Natural killer cell (primary cell): ENCODE measurements at regions not wholly inside any gene's neighbourhood (a gene's known extent, or its start where the extent isn't known, plus 50 kb on each side); places are given as distances from the start of the nearest gene placed in this dataset.
"Not testable (repeated sequence)": the region's sequence is repeated elsewhere in the genome, so short reads cannot be mapped to it uniquely, and the experiment has no call there.

Experiments used
- ATAC-seq, 3 donors: fragments of 150-1000 bp in 2 of 3; fragments of 200-7000 bp in 1 of 3; cut with Tn5 transposase; 1 replicate in 1 of 3; 2 replicates in 2 of 3; pipeline ENCODE4 v1.10.0; 2021; ENCODE audit warnings: mild to moderate bottlenecking in 2 of 3, moderate library complexity in 2 of 3
- DNase-seq, 2 donors: peaks; one replicate each; pipeline versions ENCODE4 v3.0.0 to v3.0.0-alpha.2; 2013 to 2021; ENCODE audit warnings: mixed read lengths in 1 of 2
- H3K27ac ChIP-seq: one replicate; pipeline ENCODE4 v1.5.1; 2013; ENCODE audit warnings: mild to moderate bottlenecking, low read length
- H3K27me3 ChIP-seq: one replicate; pipeline ENCODE4 v1.6.1; 2013; ENCODE audit warnings: low read length; ENCODE audit not compliant: control insufficient read depth, insufficient read depth
- H3K36me3 ChIP-seq: one replicate; pipeline ENCODE4 v1.6.1; 2013; ENCODE audit warnings: low read length; ENCODE audit not compliant: control insufficient read depth, insufficient read depth
- H3K4me1 ChIP-seq: one replicate; pipeline ENCODE4 v1.6.1; 2013; ENCODE audit warnings: low read length; ENCODE audit not compliant: control insufficient read depth, insufficient read depth
- H3K4me3 ChIP-seq: one replicate; pipeline ENCODE4 v1.5.1; 2013; ENCODE audit warnings: low read length
- H3K9me3 ChIP-seq: one replicate; pipeline ENCODE4 v1.6.1; 2013; ENCODE audit warnings: low read length; ENCODE audit not compliant: control insufficient read depth, insufficient read depth
- H3K27ac Mint-ChIP-seq, 2 donors: one replicate each; pipeline ENCODE4 v1.8.0; 2022; ENCODE audit warnings: mild to moderate bottlenecking in 2 of 2, mixed read lengths in 2 of 2, moderate library complexity in 1 of 2
- H3K27me3 Mint-ChIP-seq, 2 donors: one replicate each; pipeline ENCODE4 v1.8.0; 2022; ENCODE audit warnings: low read depth in 2 of 2, mixed read lengths in 2 of 2
- H3K36me3 Mint-ChIP-seq: one replicate; pipeline ENCODE4 v1.8.0; 2022; ENCODE audit warnings: mixed read lengths
- H3K4me1 Mint-ChIP-seq, 2 donors: one replicate each; pipeline ENCODE4 v1.8.0; 2022; ENCODE audit warnings: mixed read lengths in 2 of 2
- H3K4me3 Mint-ChIP-seq: one replicate; pipeline ENCODE4 v1.8.0; 2022; ENCODE audit warnings: mild to moderate bottlenecking, moderate library complexity, mixed read lengths
- H3K9me3 Mint-ChIP-seq, 2 donors: one replicate each; pipeline ENCODE4 v1.8.0; 2022; ENCODE audit warnings: mixed read lengths in 2 of 2
- WGBS: methylation state at CpG from one replicate; pipeline ENCODE4 v1.1.7; 2013; ENCODE audit warnings: missing lambda C conversion rate; ENCODE audit not compliant: insufficient coverage; 5-methylcytosine and 5-hydroxymethylcytosine counted together
- intact Hi-C: fragments of 100-400 bp; cut with micrococcal nuclease; formaldehyde crosslinking; loops from one replicate; pipeline ENCODE4 v1.14.2; 2022
- TF ChIP-seq, protein P1 (sequence below): fragments of 200-600 bp; IDR thresholded peaks from one replicate; pipeline ENCODE4 v1.8.0; 2022; ENCODE audit warnings: antibody characterized with exemption

DNA sequence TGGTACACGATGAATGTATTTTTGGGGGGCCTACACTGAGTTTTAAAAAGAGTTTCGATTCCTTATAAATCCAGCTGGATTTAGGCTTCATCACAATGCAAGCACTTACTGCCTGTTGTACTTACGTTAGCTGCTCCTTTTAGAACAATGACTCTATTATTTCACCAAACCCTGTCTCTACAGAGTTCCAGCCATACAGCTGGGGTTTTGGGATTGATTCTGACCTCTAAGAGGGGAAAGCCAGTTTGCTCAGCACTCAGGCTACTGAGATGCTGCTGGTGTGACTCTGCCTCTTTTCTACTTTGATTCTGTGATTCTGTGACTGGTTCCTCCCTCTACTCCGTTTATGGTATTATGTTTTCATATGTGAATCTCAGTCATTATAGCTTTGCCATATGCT lies 329.7 kb downstream of the ABCC12 start:
- Histone ChIP-seq H3K4me1 (no peaks in the 10 kb centered on the region), H3K4me3 (no peak overlapping the region), H3K27me3 (no peaks in the 10 kb centered on the region), H3K36me3 (no peaks in the 10 kb centered on the region), H3K27ac (no peak overlapping the region), H3K9me3 (no peaks in the 10 kb centered on the region)
- Mint-ChIP-seq H3K27ac (no peak overlapping the region), H3K9me3 (peaks cover 2 to 7% of the 10 kb centered on the region in 2 donors), H3K4me3 (no peak overlapping the region), H3K27me3 (no peaks in the 10 kb centered on the region), H3K4me1 (no peaks in the 10 kb centered on the region), H3K36me3 (no peaks in the 10 kb centered on the region)
- no peak for ATAC-seq
- intact Hi-C loops, result no loop called here
- WGBS, result 77% methylated on average over 3 of the region's 4 CpGs
- DNase-seq, result no peak
- TF ChIP-seq, protein P1, sequence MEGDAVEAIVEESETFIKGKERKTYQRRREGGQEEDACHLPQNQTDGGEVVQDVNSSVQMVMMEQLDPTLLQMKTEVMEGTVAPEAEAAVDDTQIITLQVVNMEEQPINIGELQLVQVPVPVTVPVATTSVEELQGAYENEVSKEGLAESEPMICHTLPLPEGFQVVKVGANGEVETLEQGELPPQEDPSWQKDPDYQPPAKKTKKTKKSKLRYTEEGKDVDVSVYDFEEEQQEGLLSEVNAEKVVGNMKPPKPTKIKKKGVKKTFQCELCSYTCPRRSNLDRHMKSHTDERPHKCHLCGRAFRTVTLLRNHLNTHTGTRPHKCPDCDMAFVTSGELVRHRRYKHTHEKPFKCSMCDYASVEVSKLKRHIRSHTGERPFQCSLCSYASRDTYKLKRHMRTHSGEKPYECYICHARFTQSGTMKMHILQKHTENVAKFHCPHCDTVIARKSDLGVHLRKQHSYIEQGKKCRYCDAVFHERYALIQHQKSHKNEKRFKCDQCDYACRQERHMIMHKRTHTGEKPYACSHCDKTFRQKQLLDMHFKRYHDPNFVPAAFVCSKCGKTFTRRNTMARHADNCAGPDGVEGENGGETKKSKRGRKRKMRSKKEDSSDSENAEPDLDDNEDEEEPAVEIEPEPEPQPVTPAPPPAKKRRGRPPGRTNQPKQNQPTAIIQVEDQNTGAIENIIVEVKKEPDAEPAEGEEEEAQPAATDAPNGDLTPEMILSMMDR, result no peak

DNA sequence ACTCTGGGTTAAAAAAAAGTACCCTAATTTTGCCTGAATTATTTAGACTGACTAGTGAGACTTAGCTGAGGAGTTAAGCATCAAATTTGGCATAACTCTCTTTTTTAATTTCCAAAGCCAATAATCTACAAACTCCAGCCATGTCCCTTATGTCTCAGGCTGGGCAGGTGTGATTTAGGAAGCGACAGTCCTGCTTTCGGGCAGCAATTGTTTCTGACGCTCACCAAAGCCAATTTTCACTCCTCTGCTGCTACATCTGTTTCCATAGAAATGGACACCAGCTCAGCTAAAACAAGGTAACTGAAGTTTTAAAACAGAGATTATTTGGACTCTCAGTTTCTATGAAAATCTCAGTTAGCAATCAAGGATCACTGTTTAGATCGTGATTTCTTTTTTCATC lies 338.7 kb downstream of the ABCC12 start:
- Mint-ChIP-seq H3K27ac (no peak overlapping the region), H3K4me3 (no peak overlapping the region), H3K4me1 (no peaks in the 10 kb centered on the region), H3K27me3 (no peaks in the 10 kb centered on the region), H3K36me3 (no peaks in the 10 kb centered on the region), H3K9me3 (peaks cover 0 to 11% of the 10 kb centered on the region in 2 donors)
- intact Hi-C loops, result no loop called here
- H3K4me1 ChIP-seq, result no peaks in the 10 kb centered on the region
- no peak overlapping the region for H3K4me3 ChIP-seq
- no peaks in the 10 kb centered on the region for H3K27me3 ChIP-seq
- H3K36me3 ChIP-seq, result no peaks in the 10 kb centered on the region
- TF ChIP-seq, protein P1, result no peak
- no peak for DNase-seq
- WGBS, result 95% methylated on average over 4 of the region's 4 CpGs
- no peak overlapping the region for H3K27ac ChIP-seq
- no peaks in the 10 kb centered on the region for H3K9me3 ChIP-seq
- no peak for ATAC-seq

DNA sequence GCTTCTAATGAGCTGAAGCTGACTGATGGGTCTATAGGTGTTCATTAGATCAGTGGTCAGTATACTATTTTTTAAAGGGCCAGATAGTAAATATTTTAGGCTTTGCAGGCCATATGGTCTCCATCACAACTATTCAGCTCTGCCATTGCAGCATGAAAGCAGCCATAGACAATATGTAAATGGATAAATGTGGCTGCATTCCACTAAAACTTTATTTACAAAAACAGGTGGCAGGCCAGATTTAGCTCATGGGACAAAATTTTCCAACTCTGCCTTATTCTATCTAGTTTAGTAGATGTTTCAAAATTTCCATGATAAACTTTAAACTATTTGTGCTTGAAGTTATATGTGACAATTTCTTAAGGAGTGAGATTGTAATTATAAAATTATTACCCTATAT lies 339.3 kb downstream of the ABCC12 start:
- Mint-ChIP-seq H3K4me1 (no peaks in the 10 kb centered on the region), H3K9me3 (peaks cover 0 to 11% of the 10 kb centered on the region in 2 donors), H3K4me3 (no peak overlapping the region), H3K27ac (no peak overlapping the region), H3K36me3 (no peaks in the 10 kb centered on the region), H3K27me3 (no peaks in the 10 kb centered on the region)
- Histone ChIP-seq H3K27me3 (no peaks in the 10 kb centered on the region), H3K27ac (no peak overlapping the region), H3K4me3 (no peak overlapping the region), H3K36me3 (no peaks in the 10 kb centered on the region), H3K4me1 (no peaks in the 10 kb centered on the region), H3K9me3 (no peaks in the 10 kb centered on the region)
- DNase-seq (no peak), ATAC-seq (no peak)
- TF ChIP-seq, protein P1, result no peak
- intact Hi-C loops, result no loop called here

DNA sequence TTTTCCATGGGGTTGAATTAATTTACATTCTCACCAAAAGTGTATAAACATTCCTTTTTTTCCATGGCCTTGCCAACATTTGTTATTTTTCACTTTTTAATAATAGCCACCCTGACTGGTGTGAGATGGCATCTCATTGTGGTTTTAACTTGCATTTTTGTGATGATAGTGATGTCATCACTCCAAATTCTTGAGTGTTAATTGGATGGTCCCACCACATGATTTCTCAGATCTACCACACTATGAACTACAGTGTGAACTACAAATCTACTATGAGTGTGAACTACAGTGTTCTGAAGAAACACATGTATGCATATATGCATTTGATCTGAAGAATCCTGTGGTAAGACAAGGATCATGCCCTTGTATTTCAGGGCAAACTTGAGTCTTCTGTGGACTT lies 340.1 kb downstream of the ABCC12 start:
- H3K9me3 ChIP-seq, result no peaks in the 10 kb centered on the region
- Mint-ChIP-seq H3K4me3 (no peak overlapping the region), H3K27ac (no peak overlapping the region), H3K4me1 (no peaks in the 10 kb centered on the region), H3K9me3 (peaks cover 2 to 13% of the 10 kb centered on the region in 2 donors), H3K36me3 (no peaks in the 10 kb centered on the region), H3K27me3 (no peaks in the 10 kb centered on the region)
- H3K27ac ChIP-seq, result no peak overlapping the region
- no peaks in the 10 kb centered on the region for H3K4me1 ChIP-seq
- intact Hi-C loops, result no loop called here
- ATAC-seq (no peak), DNase-seq (no peak)
- H3K4me3 ChIP-seq, result no peak overlapping the region
- TF ChIP-seq, protein P1, result no peak
- H3K36me3 ChIP-seq, result no peaks in the 10 kb centered on the region
- H3K27me3 ChIP-seq, result no peaks in the 10 kb centered on the region

DNA sequence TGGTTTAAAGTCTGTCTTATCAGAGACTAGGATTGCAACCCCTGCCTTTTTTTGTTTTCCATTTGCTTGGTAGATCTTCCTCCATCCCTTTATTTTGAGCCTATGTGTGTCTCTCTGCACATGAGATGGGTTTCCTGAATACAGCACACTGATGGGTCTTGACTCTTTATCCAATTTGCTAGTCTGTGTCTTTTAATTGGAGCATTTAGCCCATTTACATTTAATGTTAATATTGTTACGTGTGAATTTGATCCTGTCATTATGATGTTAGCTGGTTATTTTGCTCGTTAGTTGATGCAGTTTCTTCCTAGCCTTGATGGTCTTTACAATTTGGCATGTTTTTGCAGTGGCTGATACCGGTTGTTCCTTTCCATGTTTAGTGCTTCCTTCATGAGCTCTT lies 344.0 kb downstream of the ABCC12 start:
- H3K27ac ChIP-seq, H3K36me3 ChIP-seq, H3K9me3 ChIP-seq, DNase-seq, H3K27ac Mint-ChIP-seq, H3K27me3 Mint-ChIP-seq, H3K4me1 Mint-ChIP-seq, H3K4me1 ChIP-seq, ATAC-seq, H3K4me3 ChIP-seq, intact Hi-C loops, H3K27me3 ChIP-seq, H3K36me3 Mint-ChIP-seq, H3K4me3 Mint-ChIP-seq: not testable (repeated sequence)
- WGBS, result 100% methylated on average over 1 of the region's 3 CpGs
- peaks cover 2 to 12% of the 10 kb centered on the region in 2 donors for H3K9me3 Mint-ChIP-seq
